ENCODE measurements at regions not wholly inside any gene's neighbourhood (a gene's known extent, or its start where the extent isn't known, plus 50 kb on each side); places are given as distances from the start of the nearest gene placed in this dataset.

GRCh38 chr3:76479161-76479650 is 560.7 kb upstream of the ROBO2 start:
- intact Hi-C loops (cut with micrococcal nuclease; ENCODE audit: unreplicated experiment): no loop called here
- TF ChIP-seq WRNIP1 (IDR thresholded peaks at IDR 0.05; ENCODE audit: borderline replicate concordance, low read depth, low read length): no peak
- no peak overlapping the region for H3K4me3 ChIP-seq
- no peaks in the 10 kb centered on the region for H3K27me3 ChIP-seq (replicated peaks in 1 of 2; ENCODE audit: control insufficient read depth in 2 of 2, insufficient read depth in 2 of 2, low read length in 1 of 2)
- POLR2A ChIA-PET: no interaction called here
- CTCF ChIA-PET: no interaction called here
- H3K36me3 ChIP-seq (ENCODE audit: control insufficient read depth in 2 of 2, insufficient read depth in 2 of 2, low read length in 1 of 2): no peaks in the 10 kb centered on the region
- DNase-seq (ENCODE audit: low read depth, low spot score): no peak
- no peaks in the 10 kb centered on the region for H3K4me1 ChIP-seq (ENCODE audit: control insufficient read depth, insufficient read depth, low read length)
- in situ Hi-C loops (cut with MboI): no loop called here
- no peak for ATAC-seq
- no peak for FAIRE-seq
- no peak overlapping the region for H3K4me2 ChIP-seq (ENCODE audit: control insufficient read depth, insufficient read depth)
- no TSS peak for BruUV-seq (replicated peaks)
- RAD21 ChIA-PET (ENCODE audit: unreplicated experiment): no interaction called here
- H4K20me1 ChIP-seq (ENCODE audit: control insufficient read depth, insufficient read depth): no peaks in the 10 kb centered on the region
- H3K9me3 ChIP-seq (replicated peaks; ENCODE audit: control insufficient read depth, insufficient read depth, low read length): no peaks in the 10 kb centered on the region
- H2AFZ ChIP-seq (ENCODE audit: control insufficient read depth, low read depth, low read length): no peak overlapping the region
- 15% methylated on average over 1 of the region's 1 CpG for WGBS (ENCODE audit: insufficient coverage, insufficient replicate concordance, low lambda C conversion rate, missing lambda C conversion rate)
- no peaks in the 10 kb centered on the region for H3K79me2 ChIP-seq (ENCODE audit: control insufficient read depth, insufficient read depth, low read length)
- no peak overlapping the region for H3K9ac ChIP-seq (ENCODE audit: control insufficient read depth, insufficient read depth, low read length)
- no peak overlapping the region for H3K27ac ChIP-seq (ENCODE audit: control insufficient read depth, insufficient read depth)
- SMC1A ChIA-PET (ENCODE audit: uncharacterized antibody, unreplicated experiment): no interaction called here

DNA sequence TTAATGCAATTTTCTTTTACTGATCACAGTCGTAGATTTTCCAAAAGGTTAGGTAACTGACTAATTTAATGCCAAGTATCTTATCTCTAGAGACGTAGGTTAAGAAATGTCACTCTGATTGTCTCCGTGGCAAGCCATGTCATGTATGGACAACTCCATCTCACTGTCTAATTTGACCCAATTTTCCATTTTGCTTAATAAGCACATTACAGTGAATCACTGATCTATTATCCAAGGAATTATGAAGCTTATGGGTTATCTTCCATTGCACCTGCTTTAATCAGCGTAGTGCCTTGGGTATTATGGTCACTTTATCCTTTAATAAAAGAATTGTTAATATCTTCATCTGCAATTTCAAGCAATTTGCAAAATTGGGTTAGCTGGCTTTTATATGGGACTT is 557.4 kb upstream of the ROBO2 start:
- ChIA-PET SMC1A (ENCODE audit: uncharacterized antibody, unreplicated experiment) (no interaction called here), RAD21 (ENCODE audit: unreplicated experiment) (no interaction called here), POLR2A (no interaction called here), CTCF (no interaction called here)
- H3K4me2 ChIP-seq (ENCODE audit: control insufficient read depth, insufficient read depth): no peak overlapping the region
- no peaks in the 10 kb centered on the region for H3K27me3 ChIP-seq (replicated peaks in 1 of 2; ENCODE audit: control insufficient read depth in 2 of 2, insufficient read depth in 2 of 2, low read length in 1 of 2)
- intact Hi-C loops (cut with micrococcal nuclease; ENCODE audit: unreplicated experiment): loop anchor here (10.0 kb wide), 1 partner anchor 58 kb away; no protein-coding TSS in a partner anchor
- in situ Hi-C loops (cut with MboI): no loop called here
- H3K4me1 ChIP-seq (ENCODE audit: control insufficient read depth, insufficient read depth, low read length): no peaks in the 10 kb centered on the region
- no peaks in the 10 kb centered on the region for H4K20me1 ChIP-seq (ENCODE audit: control insufficient read depth, insufficient read depth)
- H3K4me3 ChIP-seq: no peak overlapping the region
- DNase-seq (ENCODE audit: low read depth, low spot score): no peak
- H3K36me3 ChIP-seq (ENCODE audit: control insufficient read depth in 2 of 2, insufficient read depth in 2 of 2, low read length in 1 of 2): no peaks in the 10 kb centered on the region
- 14% methylated on average over 4 of the region's 4 CpGs for WGBS (ENCODE audit: insufficient coverage, insufficient replicate concordance, low lambda C conversion rate, missing lambda C conversion rate)
- H3K79me2 ChIP-seq (ENCODE audit: control insufficient read depth, insufficient read depth, low read length): no peaks in the 10 kb centered on the region
- no TSS peak for BruUV-seq (replicated peaks)
- H3K9ac ChIP-seq (ENCODE audit: control insufficient read depth, insufficient read depth, low read length): no peak overlapping the region
- no peaks in the 10 kb centered on the region for H3K9me3 ChIP-seq (replicated peaks; ENCODE audit: control insufficient read depth, insufficient read depth, low read length)
- FAIRE-seq: no peak
- no peak overlapping the region for H2AFZ ChIP-seq (ENCODE audit: control insufficient read depth, low read depth, low read length)
- no peak for ATAC-seq
- H3K27ac ChIP-seq (ENCODE audit: control insufficient read depth, insufficient read depth): no peak overlapping the region
- TF ChIP-seq BACH1 (IDR thresholded peaks at IDR 0.05; ENCODE audit: borderline replicate concordance) (no peak), NKRF (conservative IDR thresholded peaks at IDR 0.05) (no peak), EP300 (IDR thresholded peaks at IDR 0.05; ENCODE audit: borderline replicate concordance in 1 of 2, control insufficient read depth in 1 of 2, low read depth in 2 of 2, low read length in 2 of 2) (no peak), ZNF217 (IDR thresholded peaks at IDR 0.05) (no peak), ETV6 (conservative IDR thresholded peaks at IDR 0.05 in 1 of 2, IDR thresholded peaks at IDR 0.05 in 1 of 2; ENCODE audit: borderline replicate concordance in 1 of 2, low read depth in 1 of 2) (no peak), NR2C1 (IDR thresholded peaks at IDR 0.05) (no peak), POLR2A (IDR thresholded peaks at IDR 0.05; ENCODE audit: low read depth, low read length) (no peak), WRNIP1 (IDR thresholded peaks at IDR 0.05; ENCODE audit: borderline replicate concordance, low read depth, low read length) (no peak), BRCA1 (IDR thresholded peaks at IDR 0.05; ENCODE audit: low read depth, low read length) (no peak), RFX5 (IDR thresholded peaks at IDR 0.05; ENCODE audit: low read depth, low read length) (no peak), ZBED1 (IDR thresholded peaks at IDR 0.05; ENCODE audit: borderline replicate concordance) (no peak)
- TF ChIP-seq, protein P1, sequence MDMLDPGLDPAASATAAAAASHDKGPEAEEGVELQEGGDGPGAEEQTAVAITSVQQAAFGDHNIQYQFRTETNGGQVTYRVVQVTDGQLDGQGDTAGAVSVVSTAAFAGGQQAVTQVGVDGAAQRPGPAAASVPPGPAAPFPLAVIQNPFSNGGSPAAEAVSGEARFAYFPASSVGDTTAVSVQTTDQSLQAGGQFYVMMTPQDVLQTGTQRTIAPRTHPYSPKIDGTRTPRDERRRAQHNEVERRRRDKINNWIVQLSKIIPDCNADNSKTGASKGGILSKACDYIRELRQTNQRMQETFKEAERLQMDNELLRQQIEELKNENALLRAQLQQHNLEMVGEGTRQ (IDR thresholded peaks at IDR 0.05; ENCODE audit: borderline replicate concordance, low read depth, low read length): no peak
- TF ChIP-seq, protein P2, sequence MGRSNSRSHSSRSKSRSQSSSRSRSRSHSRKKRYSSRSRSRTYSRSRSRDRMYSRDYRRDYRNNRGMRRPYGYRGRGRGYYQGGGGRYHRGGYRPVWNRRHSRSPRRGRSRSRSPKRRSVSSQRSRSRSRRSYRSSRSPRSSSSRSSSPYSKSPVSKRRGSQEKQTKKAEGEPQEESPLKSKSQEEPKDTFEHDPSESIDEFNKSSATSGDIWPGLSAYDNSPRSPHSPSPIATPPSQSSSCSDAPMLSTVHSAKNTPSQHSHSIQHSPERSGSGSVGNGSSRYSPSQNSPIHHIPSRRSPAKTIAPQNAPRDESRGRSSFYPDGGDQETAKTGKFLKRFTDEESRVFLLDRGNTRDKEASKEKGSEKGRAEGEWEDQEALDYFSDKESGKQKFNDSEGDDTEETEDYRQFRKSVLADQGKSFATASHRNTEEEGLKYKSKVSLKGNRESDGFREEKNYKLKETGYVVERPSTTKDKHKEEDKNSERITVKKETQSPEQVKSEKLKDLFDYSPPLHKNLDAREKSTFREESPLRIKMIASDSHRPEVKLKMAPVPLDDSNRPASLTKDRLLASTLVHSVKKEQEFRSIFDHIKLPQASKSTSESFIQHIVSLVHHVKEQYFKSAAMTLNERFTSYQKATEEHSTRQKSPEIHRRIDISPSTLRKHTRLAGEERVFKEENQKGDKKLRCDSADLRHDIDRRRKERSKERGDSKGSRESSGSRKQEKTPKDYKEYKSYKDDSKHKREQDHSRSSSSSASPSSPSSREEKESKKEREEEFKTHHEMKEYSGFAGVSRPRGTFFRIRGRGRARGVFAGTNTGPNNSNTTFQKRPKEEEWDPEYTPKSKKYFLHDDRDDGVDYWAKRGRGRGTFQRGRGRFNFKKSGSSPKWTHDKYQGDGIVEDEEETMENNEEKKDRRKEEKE (IDR thresholded peaks at IDR 0.05): no peak
